ENCODE measurements at regions not wholly inside any gene's neighbourhood (a gene's known extent, or its start where the extent isn't known, plus 50 kb on each side); places are given as distances from the start of the nearest gene placed in this dataset.
"Not testable (repeated sequence)": the region's sequence is repeated elsewhere in the genome, so short reads cannot be mapped to it uniquely, and the experiment has no call there.

DNA sequence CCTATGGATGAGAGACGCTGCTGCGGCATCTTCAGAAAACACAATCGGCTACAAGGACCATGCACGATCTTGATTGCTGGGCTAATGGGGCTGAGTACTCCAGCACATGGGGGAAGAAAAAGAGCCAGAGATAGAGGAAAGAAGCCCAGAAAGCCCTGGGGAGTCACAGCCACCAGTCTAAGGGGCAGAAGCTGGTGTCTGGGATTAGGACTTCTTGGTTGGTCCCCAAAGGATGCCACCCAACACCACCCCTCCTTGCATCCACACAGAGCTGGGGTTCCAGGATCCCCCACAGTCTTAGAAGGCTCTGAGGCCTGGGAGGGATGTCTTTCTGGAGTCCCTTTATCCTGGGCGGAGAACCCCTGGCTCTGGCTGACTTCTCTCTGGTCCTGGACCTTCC lies 98.4 kb upstream of the TARDBP start:
- DNase-seq = no peak

DNA sequence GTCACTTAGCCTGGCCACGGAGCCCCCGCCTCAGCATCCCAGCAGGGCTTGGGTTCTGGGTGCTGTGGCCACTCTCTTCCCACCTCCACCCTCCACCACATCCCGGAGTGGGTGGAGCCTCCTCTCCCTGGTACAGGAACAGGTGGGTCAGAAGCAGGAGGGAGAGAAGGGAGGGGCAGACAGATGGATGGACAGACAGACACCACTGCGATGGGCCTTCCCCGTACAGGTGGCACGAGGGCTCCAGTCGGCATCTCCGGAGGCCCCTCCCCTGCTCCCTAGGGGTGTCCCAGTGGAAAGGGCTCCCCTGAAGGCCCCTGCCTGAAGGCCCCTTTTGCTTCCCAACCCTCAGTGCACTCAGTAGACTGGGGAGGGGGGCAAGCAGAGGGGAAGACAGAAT lies 96.9 kb upstream of the TARDBP start:
- DNase-seq = no peak

DNA sequence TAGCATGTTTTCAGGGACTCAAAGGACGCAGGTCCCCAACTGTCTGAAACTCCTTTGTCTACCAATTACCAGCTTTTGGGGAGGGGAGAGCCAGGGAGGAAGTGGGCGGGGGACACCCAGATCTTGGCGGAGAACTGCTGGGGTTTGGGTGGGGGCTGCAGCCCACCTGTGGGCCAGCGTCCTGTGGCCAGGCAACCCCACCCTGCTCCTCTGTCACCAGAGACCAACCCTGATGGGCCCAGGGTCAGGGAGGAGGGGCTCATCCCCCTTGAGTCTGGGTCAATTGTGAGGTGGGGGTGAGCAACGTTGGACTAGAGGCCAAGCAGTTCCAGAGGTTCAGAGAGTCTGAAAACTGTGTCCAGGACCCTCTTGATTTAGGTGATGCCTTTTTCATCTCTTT lies 96.1 kb upstream of the TARDBP start:
- no peak for DNase-seq

DNA sequence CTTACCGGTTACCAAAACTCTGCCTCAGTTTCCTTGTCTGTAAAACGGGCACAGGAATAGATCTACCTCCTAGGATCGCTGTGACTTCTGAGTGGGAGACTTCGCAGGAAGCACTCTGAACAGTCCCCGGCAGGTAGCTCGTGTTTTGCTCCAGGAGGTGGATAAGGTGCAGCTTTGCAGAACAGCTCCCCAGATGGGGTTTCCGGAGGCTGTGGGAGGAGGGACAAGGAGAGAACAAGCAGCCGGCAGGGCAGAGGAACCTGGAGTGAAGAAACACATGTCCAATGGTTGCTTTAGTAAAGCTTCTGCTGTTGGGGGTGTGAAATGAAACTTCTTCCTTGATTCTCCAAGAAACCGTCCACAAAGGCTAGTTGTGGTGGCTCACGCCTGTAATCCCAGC lies 95.5 kb upstream of the TARDBP start:
- no peak for DNase-seq

DNA sequence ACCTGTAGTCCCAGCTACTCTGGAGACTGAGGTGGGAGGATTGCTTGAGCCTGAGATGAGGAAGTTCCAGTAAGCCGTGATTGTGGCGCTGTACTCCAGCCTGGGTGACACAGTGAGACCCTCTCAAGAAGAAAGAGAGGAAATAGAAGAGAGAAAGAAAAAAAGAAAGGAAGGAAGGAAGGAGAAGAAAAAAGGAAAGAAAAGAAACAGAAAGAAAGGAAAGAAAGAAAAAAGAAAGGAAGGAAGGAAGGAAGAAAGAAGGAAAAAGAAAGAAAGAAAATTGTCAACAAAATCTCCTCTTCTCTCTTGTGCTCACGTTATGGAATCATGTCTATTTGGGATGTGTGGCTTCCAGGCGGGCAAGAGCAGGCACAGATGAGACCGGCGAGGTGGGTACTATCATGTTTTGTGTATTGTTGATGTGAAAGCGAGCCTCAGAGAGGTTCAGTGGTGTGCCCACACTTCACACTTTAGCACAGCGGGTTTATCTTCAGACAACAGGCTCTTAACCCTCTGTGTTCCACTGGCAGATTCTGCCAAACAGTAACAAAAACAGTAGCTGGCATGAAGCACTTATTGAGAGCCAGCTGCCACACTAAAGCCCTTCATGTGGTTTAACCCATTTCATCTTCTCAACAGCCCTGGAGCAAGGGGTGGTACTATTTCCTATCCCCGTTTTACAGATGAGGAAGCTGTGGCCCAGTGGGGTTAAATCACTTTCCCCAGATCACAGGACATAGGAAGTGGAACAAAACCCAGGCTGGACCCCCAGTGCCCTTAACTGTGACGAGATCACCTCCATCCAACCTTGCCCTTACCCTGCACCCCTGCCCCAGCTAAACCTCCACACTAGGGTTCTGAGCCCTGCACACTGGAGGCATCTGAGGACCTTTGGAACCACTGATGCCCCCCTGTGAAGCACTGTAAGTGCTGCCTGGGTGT lies 94.7 kb upstream of the TARDBP start:
- DNase-seq = peak; percentile 60

DNA sequence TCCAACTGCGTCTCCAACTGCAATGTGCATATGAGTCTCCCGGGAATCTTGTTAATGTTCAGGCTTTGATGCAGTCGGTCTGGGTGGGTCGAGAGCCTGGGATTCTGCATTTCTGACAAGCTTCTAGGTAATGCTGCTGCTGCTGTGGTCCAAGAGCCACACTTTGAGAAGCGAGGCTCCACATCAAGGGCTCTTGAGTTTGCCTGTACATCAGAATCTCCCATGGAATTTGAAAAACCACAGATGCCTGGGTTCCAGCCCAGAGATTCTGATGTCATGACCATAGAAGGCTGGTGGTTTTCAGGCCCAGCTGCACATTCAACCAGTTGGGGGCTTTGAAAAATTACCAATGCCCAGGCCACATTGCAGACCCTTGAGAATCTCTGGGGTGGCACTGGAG lies 93.9 kb upstream of the TARDBP start:
- no peak for DNase-seq

DNA sequence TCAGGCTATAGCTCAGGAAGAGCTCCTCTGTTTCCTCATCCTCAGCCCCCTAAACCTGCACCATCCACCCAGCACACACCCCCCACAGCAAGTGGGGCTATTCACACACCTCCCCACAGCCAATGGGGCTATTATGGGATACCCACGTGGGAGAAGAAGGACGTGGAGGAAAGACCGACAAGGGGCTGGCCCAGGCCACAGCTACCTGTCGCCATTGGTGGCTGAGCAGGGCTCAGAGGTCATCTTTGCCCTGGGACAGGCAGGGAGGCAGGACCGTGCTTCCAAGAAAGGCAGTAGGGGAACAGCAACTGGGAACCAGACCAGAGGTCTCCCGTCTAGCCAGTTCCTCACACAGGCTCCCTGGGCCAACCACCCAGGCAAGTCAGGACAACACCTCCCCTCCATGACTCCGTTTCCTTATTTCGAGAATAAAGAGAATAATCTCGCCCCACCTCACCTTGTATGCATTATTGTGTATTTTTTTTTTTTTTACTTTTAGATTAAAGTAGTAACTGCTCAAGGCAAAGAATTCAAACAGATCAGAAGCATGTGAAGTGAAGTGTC lies 92.3 kb upstream of the TARDBP start:
- no peak for DNase-seq

DNA sequence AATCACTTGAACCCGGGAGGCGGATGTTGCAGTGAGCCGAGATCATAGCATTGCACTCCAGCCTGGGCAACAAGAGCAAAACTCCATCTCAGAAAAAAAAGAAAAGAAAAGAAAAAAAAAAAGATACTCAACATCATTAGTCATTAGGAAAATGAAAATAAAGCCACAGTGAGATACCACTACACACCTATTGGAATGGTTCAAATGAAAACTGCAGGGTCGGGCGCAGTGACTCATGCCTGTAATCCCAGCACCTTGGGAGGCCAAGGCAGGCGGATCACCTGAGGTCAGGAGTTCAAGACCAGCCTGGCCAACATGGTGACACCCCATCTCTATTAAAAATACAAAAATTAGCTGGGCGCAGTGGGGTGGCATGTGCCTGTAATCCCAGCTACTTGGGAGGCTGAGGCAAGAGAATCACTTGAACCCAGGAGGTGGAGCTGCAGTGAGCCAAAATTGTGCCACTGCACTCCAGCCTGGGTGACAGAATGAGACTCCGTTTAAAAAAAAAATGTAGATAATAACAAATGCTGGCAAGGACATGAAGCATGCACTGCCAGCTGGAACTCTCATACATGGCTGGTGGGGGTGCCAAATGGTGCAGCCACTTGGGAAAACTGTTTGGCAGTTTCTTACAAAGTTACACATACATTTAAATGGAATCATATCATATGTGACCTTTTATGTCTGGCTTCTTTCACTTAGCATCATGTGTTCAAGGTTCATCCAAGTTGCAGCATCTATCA lies 90.0 kb upstream of the TARDBP start:
- not testable (repeated sequence) for DNase-seq

DNA sequence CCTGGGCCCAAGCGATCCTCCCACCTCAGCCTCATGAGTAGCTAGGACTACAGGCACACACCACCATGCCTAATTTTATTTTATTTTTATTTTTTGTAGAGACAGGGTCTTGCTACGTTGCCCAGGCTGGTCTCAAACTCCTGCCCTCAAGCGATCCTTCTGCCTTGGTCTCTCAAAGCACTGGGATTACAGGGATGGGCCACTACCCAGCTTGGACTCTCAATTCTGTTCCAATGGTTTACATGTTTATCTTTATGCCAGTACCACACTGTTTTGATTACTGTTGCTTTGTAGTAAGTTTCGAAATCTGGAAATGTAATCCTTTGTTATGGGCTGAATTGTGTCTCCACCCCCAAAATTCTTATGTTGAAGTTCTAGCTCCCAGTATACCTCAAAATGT lies 88.4 kb upstream of the TARDBP start:
- no peak for DNase-seq

DNA sequence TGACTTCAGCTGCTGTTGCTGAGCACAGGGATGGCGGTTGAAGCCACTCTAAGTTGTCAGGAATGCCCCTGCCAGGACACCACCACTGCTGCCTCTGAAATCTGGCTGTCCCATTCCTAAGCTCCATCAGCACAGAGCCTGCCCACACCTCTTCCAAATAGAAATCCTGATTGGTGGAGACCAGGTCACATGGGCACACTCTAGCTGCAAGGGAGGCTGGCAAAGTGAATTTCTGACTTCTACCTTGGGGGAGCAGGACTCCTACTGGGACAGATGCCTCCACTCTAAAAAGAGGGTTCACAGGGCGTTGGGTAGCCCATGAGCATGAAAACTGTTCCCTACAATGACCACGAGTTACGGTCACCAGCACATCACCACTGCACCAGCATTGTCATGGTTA lies 83.8 kb upstream of the TARDBP start:
- DNase-seq = no peak

DNA sequence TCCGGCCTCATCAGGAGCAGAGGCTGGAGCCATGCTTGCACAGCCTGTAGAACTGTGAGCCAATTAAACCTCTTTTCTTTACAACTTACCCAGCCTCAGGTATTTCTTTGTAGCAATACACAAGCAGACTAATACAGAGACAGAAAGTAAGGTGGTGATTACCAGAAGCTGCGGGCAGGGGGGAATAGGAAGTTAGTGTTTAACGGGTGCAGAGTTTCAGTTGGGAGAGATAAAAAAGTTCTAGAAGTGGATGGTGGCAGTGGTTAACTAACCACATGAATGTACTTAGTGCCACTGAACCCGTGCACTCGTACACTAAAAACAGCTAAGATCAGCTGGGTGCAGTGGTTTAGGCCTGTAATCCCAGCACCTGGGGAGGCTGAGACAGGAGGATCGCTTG lies 80.4 kb upstream of the TARDBP start:
- no peak for DNase-seq

DNA sequence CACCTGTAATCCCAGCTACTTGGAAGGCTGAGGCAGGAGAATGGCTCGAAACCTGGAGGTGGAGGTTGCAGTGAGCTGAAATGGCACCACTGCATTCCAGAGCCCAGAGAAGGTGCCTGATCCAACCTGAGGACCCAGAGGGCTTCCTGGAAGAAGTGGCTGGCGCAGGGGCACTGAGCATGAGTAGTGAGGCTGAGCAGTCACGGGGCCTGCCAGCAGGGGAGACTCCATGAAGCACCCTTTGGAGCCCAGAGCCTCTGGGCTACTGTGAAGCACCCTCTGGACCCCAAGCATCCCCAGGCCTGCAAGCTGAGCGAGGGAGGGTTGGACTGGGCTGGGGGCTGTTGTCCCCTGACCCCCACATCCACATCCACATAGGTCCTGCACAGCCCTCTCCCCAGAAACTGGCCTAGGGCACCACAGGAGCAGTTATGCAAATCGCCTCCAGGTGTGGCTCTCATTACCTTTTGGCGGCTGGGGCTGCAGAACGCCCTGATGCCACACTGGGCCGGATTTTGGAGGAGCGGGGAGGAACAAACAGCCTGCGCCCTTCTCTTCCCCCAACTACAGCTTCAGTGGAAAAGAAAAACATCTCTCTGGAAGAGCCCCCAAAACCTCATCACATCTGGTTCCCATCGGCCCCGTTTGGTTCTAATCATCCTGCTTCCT lies 78.2 kb upstream of the TARDBP start:
- no peak for DNase-seq

DNA sequence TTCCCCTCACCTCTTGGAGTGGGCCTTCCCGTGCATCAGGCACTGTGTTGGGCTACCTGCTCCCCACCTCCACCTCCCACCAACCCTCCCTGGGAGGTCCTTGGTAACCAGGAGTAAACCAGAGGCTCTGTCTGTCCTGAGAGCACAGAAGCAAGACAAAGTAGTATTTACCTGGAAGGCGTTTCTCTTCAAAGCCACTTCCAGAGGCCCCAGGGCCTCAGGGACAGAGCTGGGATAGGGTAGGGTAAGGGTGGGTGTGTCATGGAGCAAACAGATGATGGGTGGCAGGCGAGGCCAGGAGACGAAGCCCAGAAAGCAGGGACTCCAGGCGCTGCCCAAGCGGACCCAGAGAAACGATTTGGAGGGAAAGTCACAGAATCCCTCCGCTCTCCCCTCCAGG lies 77.2 kb upstream of the TARDBP start:
- DNase-seq = no peak

DNA sequence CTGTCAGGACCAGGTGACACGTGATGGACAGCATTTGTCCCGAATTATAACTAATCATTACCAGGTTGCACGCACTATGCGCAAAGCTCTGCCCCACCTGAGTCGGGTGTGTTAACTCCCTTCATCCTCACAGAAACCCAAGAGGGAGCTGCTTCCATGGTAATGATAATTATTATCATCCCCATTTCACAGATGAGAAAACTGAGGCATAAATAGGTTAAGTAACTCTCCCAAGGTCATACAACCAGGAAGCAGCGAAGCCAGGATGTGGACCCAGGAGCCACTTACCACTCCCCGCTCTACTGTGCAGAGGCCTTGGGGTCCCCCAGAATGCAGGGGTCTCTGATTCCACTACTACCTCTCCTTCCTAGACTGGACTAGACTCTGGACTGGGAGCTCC lies 76.7 kb upstream of the TARDBP start:
- no peak for DNase-seq

DNA sequence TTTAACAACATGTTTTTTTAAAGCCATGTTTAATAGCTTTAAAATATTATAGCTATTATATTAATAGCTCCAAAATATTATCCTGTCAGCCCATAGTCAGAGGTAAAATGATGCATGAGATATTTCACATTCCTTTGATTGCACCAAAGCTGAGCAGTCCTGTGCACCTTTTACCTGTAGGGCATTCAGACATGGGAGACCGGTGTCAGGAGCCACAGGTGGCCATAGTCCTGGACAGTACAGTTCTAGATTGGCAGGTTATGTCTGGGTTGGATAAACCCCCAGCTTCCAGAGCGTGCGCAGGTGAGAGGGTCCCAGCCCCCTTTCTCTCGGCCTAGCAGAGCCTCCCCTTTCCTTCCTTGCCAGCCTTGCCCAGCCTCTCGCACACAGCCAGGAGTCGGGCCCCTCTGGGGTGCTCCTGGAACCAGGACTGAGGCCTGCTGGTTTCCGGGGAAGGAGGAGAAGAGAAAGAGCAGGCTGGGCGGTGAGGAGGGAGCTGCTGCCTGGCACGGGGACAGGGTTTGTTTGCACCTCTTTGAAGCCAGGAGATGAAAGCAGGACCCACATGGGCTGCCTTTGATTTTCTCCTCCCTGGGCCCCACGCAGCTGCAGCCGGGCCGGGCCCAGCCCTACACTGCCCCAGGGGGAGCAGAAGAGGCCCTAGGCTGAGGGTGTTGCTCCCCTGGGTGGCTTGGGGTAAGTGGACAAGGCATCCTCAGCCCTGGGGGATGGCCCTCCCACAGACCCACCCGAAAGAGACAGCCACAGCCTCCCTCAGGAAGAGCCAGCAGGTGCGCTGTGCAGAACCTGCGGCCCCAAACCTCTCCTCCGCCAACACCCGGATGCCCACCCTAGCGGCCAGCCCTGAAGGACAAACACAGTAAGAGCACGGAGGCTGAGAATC lies 75.2 kb upstream of the TARDBP start:
- peak; percentile 72 for DNase-seq

DNA sequence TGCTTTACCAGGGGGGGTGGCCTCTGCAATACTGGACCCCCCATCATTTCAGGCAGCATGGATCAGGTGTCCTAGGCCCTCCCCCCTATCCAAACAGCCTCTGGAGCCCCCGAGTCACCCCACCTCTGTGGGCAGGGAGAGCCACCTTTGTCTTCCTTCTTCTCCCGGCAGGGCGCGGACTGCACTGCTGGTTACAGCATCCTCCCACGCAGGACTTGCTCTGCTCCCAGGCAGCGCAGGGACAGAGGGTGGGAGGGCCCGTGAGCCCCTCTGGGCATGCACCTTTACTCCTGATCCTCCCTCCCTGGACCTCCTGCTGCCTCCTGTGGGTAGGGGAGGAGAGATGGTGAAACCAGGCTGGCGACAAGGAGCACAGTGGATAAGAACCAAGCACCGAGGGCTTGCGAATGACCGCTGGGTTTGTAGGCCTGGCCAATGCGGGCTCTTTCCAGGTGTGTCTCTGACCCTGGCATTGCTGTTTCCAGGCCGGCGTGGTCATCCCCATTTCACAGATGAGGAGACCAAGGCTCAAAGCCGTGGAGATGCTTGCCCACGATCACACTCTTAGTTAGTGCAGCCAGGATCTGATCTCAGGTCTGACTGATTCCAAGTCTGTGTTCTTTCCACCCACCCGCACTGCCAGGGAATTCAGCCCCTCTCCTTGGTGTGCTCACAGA lies 73.6 kb upstream of the TARDBP start:
- no peak for DNase-seq

DNA sequence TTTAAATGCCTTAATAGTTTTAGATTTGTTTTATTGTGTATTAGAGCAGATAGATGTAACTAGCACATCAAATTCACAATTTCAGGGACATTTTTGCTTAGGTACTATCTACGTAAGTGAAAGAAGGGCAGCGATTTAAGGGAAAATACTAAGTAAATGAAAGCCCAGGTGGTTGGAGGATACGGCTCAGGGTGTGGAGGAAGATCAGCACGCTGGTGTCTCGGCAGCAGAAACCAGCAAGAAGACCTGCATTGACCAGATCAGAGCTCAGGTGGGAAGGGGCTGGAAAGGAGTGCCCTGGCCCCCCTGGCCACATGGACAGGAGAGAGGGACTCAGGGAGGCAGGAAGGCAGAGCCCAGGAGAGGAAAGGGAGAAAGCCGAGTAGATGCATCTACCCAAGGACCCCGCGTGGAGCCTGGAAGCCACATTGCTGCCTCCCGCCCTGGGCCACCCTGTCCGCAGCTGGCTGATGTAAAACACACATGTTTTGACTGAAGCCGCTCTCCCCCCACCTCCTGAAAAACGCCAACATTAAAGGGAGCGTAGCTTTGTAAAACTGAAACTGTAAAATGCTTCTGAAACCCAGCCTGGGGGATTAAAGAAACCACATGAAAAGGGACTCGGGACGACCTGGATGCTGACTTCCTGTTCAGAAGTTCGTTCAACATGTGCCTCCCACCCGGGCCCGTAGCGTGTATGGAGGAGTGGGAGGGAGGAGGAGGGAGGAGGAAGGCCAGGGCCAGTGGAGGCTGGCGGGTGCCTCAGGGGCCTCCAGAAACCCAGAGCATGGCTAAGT lies 72.6 kb upstream of the TARDBP start:
- no peak for DNase-seq

DNA sequence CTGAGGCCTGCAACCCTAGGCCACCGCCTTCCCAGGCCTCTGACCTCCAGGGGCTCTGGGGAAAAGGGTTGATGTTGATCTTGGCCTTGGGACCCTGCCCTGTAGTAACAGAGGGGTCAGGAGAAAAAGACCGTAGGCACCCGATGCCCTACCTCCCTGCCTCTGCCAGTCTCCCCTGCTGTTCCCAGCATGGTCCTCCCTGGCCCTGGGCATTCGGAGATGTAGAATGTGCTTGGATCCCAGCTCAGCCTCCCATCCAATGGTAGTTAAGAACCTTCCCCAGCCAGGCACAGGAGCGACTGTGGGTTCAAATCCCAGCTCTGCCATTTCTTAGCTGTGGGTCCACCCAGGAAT lies 72.0 kb upstream of the TARDBP start:
- DNase-seq = no peak

DNA sequence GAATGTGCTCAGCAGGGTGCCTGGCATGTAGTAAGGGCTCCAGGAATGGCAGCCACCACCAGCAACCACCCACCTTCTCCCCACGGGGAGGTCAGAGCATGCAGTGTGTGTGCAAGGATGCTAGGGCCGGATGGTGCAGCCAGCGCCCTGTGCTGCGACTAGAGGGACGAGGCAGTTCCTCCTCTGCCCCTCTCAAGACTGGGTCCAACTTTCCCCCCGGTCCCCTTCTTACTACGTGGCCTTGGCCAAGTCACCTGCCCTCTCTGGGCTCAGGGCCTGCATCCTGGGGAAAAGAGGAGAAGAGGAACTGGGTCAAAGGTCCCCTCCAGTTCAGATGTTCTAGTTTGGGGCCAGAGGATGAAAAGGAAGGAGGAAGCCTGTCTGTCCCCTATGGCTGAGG lies 71.6 kb upstream of the TARDBP start:
- no peak for DNase-seq

DNA sequence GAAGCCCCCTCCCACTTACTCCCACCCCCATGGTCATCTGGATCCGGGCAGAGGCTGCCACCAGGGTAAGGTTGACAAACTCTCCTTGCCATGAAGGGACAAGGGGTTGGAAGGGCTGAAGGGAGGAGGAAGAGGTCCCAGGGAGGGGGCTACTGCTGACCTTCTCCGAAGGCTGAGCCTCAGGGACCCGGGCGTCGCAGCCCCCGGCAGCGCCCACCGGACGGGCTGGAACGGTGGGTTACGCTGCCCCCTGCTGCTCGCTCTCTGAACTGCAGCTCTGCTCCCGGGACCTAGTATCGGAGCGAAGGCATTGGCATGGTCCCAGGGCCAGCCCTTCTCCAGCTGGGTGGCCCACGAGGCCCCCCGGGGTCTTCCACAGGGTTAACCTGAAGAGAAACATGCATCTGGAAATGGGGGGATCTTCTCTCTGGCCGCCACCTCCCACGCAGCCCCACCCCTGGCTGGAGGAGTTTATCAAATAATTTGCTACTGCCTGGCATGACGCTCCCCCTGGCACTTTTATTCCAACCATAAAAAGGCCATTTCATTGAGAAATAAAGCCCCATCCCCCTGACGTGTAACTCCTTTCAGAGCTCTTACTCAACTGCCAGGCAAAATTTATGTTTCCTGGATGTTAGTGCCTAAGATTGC lies 70.4 kb upstream of the TARDBP start:
- peak; percentile 73 for DNase-seq

DNA sequence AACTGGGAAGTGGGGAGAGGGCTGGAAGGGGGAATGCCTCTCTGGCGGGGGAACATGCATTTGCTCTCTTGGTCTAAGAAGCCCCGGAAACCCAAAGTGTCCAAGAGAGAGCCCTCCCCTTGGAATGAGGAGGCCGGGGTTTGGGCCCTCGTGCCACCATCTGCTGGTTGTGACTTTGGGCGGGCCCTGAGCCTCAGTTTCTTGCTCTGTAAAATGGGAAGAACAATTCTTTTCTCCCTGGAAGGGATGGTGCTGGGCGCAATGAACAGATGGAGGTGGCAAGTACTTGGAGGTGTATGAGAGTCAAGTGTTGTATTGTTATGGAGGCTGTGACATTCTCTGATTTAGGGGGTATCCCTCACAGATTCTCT lies 69.9 kb upstream of the TARDBP start:
- DNase-seq = no peak

Data from NCI-H1092 treated with DMSO at 0.1 percent for 48 hours (cell line).